ENCODE measurements at regions not wholly inside any gene's neighbourhood (a gene's known extent, or its start where the extent isn't known, plus 50 kb on each side); places are given as distances from the start of the nearest gene placed in this dataset.
"Not testable (repeated sequence)": the region's sequence is repeated elsewhere in the genome, so short reads cannot be mapped to it uniquely, and the experiment has no call there.

- no peak for DNase-seq (ENCODE audit: low spot score)
Observed at GRCh38 chr4:108458681-108459080, 161.7 kb upstream of the RPL34 start.

GRCh38 chr4:108454227-108454626 is 166.1 kb upstream of the RPL34 start:
- DNase-seq (ENCODE audit: low spot score): no peak

GRCh38 chr4:108453366-108453765 is 167.0 kb upstream of the RPL34 start:
- no peak for DNase-seq (ENCODE audit: low spot score)

GRCh38 chr4:108450236-108450898 is 170.0 kb upstream of the RPL34 start:
- DNase-seq (ENCODE audit: low spot score): no peak

GRCh38 chr4:108449129-108449528 is 171.2 kb upstream of the RPL34 start:
- DNase-seq (ENCODE audit: low spot score): no peak

- DNase-seq (ENCODE audit: low spot score): no peak
Observed at GRCh38 chr4:108446556-108446955, 173.8 kb upstream of the RPL34 start.

GRCh38 chr4:108445716-108446115 is 174.7 kb upstream of the RPL34 start:
- DNase-seq (ENCODE audit: low spot score): no peak

GRCh38 chr4:108443585-108443984 is 176.8 kb upstream of the RPL34 start:
- DNase-seq (ENCODE audit: low spot score): no peak

GRCh38 chr4:108433832-108434231 is 186.5 kb upstream of the RPL34 start:
- no peak for DNase-seq (ENCODE audit: low spot score)

GRCh38 chr4:108433394-108433793 is 187.0 kb upstream of the RPL34 start:
- not testable (repeated sequence) for DNase-seq (ENCODE audit: low spot score)

GRCh38 chr4:108432418-108432817 is 188.0 kb upstream of the RPL34 start:
- no peak for DNase-seq (ENCODE audit: low spot score)

GRCh38 chr4:108431986-108432385 is 188.4 kb upstream of the RPL34 start:
- no peak for DNase-seq (ENCODE audit: low spot score)

- DNase-seq (ENCODE audit: low spot score): no peak
Observed at GRCh38 chr4:108430921-108431320, 189.5 kb upstream of the RPL34 start.

- no peak for DNase-seq (ENCODE audit: low spot score)
Observed at GRCh38 chr4:108429662-108430061, 190.7 kb upstream of the RPL34 start.

GRCh38 chr4:108428923-108429322 is 191.5 kb upstream of the RPL34 start:
- DNase-seq (ENCODE audit: low spot score): no peak

GRCh38 chr4:108427946-108428485 is 192.4 kb upstream of the RPL34 start:
- DNase-seq (ENCODE audit: low spot score): no peak

GRCh38 chr4:108426493-108426892 is 193.9 kb upstream of the RPL34 start:
- no peak for DNase-seq (ENCODE audit: low spot score)

GRCh38 chr4:108425988-108426387 is 194.4 kb upstream of the RPL34 start:
- DNase-seq (ENCODE audit: low spot score): no peak

GRCh38 chr4:108417923-108418322 is 202.5 kb upstream of the RPL34 start:
- no peak for DNase-seq (ENCODE audit: low spot score)

GRCh38 chr4:108416831-108417230 is 203.5 kb upstream of the RPL34 start:
- DNase-seq (ENCODE audit: low spot score): no peak

GRCh38 chr4:108415389-108415788 is 205.0 kb upstream of the RPL34 start:
- no peak for DNase-seq (ENCODE audit: low spot score)

GRCh38 chr4:108411836-108412235 is 208.5 kb upstream of the RPL34 start:
- no peak for DNase-seq (ENCODE audit: low spot score)

- not testable (repeated sequence) for DNase-seq (ENCODE audit: low spot score)
Observed at GRCh38 chr4:108409691-108410090, 210.7 kb upstream of the RPL34 start.

GRCh38 chr4:108405586-108405985 is 214.8 kb upstream of the RPL34 start:
- DNase-seq (ENCODE audit: low spot score): no peak
